ENCODE measurements at regions not wholly inside any gene's neighbourhood (a gene's known extent, or its start where the extent isn't known, plus 50 kb on each side); places are given as distances from the start of the nearest gene placed in this dataset.
"Not testable (repeated sequence)": the region's sequence is repeated elsewhere in the genome, so short reads cannot be mapped to it uniquely, and the experiment has no call there.

DNA sequence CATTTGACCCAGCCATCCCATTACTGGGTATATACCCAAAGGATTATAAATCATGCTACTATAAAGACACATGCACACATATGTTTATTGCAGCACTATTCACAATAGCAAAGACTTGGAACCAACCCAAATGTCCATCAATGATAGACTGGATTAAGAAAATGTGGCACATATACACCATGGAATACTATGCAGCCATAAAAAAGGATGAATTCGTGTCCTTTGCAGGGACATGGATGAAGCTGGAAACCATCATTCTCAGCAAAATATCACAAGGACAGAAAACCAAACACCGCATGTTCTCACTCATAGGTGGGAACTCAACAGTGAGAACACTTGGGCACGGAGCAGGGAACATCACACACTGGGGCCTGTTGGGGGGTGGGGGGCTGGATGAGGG, 290.0 kb upstream of the HNRNPA3 start:
- DNase-seq (ENCODE audit: low read depth in 2 of 2) = not testable (repeated sequence)

DNA sequence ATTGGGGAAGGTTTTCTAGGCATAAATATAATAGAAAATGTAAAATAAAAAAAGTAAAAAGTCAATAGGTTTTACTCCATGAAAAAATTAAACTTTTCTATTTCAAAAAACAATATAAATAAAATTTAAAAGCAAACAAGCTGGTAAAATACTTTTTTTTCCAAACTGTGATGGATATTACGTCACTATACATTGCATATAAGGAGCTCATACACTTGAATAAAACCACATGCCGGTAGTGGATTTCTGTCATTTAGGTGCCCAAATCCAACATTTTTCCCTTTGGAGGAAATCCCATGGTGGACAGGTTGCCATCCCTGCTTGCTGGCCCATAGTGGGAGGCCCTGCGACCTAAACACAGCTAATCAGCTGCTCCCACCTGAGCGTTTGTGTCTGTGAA, 289.4 kb upstream of the HNRNPA3 start:
- DNase-seq (ENCODE audit: low read depth in 2 of 2) = no peak

DNA sequence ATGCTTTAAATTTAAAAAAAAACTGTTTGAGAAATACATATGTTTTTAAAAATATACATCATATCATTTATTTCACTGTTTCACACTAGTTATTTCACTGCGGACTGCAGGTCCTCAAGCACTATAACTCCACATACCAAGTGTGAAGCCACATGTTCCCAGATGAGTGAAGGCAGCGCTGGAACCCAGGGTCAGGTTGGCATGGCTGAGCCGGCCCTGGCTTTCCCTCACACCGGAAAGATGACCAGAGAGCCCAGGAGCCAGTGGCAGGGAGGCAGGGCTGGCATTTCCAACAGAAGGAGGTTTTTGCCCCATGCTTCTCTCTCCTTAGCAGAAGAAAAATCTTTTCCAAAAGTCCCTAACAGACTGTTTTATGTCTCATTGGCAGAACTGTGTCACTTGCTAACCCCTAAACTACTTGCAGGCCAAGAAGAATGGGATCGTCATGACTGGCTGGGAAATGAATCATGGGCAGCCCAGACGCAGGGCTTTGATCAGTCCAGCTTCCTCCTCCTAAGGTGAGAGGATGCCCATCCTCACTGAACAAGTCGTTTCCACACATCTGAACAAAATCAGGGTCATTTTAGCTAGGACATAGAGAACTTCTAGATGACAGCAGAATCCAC, 287.6 kb upstream of the HNRNPA3 start:
- DNase-seq (ENCODE audit: low read depth in 2 of 2) = no peak

DNA sequence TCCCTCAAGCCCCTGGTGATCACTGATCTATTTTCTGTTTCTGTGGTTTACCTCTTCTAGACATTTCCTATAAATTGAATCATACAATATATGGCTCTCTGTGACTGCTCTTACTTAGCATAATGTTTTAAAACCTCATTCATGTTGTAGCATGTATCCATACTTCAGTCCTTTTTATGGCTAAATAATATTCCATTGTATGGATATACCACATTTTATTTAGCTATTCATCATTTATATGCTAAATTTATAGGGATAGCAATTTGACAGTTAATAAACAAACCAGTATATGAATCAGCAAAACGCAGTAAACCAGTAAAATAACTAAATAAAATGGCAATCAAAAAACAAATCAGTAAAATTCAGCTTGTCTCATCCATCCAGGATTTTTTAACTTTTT, 286.1 kb upstream of the HNRNPA3 start:
- no peak for DNase-seq (ENCODE audit: low read depth in 2 of 2)

DNA sequence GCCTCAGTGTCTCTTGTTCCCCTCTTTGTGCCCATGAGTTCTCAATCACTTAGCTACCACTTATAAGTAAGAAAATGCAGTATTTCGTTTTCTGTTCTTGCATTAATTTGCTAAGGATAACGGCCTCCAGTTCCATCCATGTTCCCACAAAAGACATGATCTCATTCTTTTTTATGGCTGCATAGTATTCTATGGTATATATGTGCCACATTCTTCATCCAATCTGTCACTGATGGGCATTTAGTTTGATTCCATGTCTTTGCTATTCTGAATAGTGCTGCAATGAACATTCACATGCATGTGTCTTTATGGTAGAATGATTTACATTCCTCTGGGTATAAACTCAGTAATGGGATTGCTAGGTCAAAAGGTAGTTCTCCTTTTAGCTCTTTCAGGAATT, 283.2 kb upstream of the HNRNPA3 start:
- not testable (repeated sequence) for DNase-seq (ENCODE audit: low read depth in 2 of 2)

DNA sequence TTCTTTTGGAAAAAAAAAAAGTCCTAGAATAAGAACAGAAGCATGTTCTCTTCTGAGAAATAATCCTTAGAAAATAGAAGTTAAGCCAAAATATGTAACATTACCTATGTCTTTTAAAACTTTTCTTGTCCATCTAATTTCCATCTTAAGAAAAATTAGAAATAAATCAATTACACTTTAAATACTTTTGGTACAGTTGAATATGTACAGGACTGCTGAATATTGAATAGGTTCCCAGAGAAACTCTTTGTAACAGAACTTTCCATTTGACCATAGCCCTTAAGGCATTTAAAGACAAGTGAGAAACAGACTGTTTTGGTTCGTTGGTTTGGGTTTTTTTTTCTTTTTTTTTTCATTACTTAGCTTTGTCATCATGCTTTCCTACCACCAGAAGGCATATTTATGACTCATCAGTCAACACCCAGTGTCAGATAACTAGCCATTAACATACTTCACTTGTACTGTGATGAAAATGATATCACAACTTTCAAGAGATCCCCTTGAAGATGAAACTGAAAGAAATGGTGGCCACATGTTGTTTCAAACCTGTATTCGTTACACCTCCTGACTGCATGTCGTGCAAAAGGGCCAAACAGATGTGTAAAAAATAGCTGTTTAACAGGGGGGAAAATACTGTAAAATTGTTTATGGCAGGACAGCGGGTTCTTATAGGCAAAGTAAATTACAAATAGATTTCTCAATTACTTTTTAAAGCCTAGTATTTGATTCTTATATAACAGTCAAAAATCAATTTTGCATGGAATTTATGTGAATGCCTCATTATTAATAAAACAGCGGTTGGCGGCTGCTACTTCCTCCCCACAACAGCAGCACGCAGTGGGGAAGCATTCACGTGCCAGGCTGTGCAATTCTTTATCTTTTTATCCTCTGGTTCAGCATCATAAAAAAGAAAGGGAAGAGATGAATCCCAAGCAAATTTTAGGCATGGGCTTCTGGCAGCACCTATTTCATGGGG, 280.7 kb upstream of the HNRNPA3 start:
- DNase-seq (ENCODE audit: low read depth in 2 of 2) = no peak

DNA sequence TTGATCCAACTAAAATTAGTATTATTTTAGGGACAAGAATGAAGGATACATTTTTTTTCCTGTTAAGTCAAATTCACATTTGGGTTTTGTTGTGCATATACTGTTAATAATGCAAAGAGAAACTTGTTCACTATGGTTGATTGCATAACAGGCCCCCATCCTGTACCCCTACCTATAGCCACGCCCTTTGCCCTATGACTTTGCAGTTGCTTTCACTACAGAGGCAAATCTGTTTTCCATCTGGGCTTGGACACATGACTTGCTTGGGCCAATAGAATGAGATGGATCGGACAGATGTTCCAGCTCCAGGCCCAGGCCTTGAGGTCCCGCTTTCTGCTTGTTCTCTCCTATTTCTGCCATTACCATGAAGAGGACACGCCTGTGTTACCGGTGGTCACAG, 278.5 kb upstream of the HNRNPA3 start:
- DNase-seq (ENCODE audit: low read depth in 2 of 2) = no peak

DNA sequence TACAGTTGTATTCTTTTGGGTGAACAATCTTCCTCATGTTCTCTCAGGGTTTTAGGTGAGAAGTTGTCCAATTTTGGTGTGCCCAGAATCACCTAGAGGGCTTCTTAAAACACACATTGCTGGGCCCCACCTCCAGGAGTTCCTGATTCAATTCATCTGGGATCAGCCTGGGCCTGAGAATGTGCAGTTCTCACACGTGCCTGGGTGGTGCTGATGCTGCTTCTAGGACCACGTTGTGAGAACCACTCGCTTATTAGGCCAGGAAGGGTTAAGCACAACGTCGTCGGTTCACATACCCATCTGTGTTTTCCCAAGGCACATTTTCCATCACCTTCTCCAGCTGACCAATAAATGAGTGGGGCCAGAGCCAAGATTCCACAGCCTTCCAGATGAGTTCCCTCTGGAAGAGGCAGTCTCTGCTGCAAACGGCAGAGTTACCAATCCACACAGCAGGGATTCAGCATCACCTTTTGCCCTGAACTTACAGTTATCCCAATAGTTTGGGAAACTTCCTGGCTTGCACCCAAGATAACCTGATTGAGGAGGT, 277.7 kb upstream of the HNRNPA3 start:
- no peak for DNase-seq (ENCODE audit: low read depth in 2 of 2)

DNA sequence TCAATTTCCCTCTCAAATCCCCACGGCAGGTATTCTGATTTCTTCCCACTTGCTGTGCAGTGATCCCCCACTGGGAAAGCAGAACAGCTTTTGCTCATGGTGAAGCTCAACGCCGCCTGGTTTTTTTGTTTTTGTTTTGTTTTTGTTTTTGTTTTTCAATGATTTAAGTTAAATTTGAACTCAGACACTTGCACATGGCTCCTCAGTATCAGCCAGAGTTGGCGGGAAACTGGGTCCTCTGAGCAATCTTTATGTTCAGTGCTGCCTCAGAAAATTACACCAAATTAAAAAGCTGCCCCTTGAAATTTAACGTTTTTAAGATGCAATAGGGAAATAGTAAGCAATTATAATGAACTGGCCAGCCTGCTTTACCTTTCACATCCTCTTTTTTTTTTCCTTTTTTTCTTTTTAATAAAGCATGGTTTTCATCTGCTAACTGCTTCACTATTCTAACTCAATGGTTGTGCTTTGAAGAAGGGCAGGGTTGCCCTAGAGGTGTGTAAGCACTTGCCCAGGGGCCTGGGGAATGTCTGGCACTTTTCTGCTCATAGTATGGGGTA, 277.0 kb upstream of the HNRNPA3 start:
- no peak for DNase-seq (ENCODE audit: low read depth in 2 of 2)

DNA sequence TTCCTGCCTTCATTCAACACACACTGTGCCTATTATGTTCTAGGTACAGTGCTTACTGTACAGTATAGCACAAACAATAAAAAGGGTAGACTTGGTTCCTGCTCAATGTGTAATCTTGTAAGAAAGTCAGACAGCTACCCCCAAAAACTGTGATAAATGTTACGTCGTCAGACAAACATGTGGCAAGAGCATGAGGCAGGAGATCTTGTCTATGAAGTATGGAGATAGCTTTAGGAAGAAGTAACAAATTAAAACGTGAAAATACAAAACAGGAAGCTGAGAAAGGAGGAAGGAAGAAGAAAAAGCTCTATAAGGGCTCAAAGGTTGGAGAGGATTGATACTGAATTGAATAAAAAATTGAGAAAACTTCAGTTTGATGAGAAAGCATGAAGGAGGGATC, 276.2 kb upstream of the HNRNPA3 start:
- no peak for DNase-seq (ENCODE audit: low read depth in 2 of 2)

DNA sequence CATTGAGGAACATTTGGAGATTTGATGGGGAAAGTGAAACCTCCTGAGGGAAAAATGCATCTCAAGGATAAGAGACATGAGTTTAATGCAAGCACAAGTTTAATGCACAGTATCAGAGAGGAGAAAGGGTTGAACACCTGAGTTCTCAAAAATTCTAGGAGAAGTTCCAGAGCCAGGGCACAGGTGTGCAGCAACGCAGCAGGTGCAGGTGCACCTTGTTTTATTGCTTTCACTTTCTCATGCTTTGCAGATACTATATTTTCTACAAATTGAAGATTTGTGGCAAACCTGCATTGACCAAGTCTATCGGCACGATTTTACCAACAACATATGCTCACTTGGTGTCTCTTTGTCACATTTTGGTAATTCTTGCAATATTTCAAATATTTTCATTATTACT, 267.6 kb upstream of the HNRNPA3 start:
- no peak for DNase-seq (ENCODE audit: low read depth in 2 of 2)

DNA sequence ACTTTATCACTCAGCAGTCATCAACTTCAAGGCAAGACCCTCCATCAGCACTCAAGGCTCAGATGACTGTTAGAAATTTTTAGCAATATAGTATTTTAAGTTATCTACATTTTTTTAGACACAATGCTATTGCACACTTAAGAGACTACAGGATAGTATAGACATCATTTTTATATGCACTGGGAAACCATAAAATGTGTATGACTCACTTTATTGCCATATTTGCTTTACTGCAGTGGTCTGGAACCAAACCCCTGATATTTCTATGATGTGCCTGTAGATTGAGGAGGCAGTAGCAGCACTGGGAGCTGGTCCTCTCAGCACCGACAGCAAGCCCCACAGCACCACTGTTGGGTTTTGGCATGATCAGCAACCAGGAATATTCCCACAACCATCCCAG, 264.8 kb upstream of the HNRNPA3 start:
- DNase-seq (ENCODE audit: low read depth in 2 of 2) = no peak

DNA sequence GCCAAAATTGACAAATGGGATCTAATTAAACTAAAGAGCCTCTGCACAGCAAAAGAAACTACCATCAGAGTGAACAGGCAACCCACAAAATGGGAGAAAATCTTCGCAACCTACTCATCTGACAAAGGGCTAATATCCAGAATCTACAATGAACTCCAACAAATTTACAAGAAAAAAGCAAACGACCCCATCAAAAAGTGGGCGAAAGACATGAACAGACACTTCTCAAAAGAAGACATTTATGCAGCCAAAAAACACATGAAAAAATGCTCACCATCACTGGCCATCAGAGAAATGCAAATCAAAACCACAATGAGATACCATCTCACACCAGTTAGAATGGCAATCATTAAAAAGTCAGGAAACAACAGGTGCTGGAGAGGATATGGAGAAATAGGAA, 261.4 kb upstream of the HNRNPA3 start:
- not testable (repeated sequence) for DNase-seq (ENCODE audit: low read depth in 2 of 2)

DNA sequence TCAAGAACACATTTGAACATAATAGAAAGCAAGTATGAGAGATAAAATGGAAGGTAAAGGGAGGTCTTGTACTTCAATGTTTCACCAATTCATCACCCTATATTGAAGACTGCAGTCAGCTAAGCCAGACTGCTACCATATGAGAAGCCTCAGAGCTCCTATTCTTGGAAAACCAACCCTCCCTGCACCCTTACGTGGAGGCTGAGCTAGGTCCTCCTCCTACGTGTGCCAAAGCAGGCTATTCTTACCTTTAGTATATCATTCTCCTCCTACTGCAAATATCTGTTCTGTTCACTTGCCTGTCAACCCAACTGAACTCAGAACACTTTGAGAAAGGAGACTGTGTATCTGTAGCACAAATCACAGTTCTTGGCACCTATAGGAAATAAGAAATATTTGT, 255.8 kb upstream of the HNRNPA3 start:
- DNase-seq (ENCODE audit: low read depth in 2 of 2) = no peak

DNA sequence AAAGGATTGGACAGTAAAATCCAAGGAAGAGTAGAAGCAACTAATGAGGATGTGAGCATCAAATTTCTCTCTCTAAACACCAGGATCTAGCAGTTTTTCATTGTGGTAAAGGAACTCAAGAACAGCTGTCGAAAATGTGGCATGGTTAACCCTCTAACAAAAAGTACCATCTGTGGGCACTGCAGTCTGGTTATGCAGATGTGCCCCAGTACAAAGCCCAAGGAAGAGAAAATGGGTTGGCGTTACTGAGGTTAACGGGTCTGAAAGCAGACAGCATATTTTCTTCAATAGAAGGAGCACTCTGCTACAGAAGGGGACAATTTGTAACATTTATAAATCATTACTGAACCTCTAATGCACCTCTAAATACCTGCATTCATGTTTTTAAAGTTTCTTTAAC, 253.0 kb upstream of the HNRNPA3 start:
- DNase-seq (ENCODE audit: low read depth in 2 of 2) = no peak

DNA sequence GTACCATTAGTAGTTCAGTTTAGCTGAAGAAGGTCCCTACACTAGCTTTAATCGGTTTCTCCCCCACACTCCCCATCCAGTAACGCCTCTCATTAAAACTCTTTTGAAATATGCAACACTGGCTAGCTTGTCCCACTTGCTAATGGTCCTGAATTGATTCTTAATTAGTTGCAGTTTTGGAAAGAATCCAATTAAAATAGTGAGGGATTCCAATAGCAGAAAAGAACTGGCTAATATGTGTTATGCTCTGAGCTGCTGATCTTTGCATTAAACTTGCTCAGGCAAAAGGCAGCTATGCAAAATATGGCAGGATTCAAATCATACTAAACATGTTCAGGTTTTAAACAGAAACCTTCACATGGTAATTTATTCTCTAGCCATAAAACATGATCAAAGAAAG, 252.5 kb upstream of the HNRNPA3 start:
- DNase-seq (ENCODE audit: low read depth in 2 of 2) = no peak

DNA sequence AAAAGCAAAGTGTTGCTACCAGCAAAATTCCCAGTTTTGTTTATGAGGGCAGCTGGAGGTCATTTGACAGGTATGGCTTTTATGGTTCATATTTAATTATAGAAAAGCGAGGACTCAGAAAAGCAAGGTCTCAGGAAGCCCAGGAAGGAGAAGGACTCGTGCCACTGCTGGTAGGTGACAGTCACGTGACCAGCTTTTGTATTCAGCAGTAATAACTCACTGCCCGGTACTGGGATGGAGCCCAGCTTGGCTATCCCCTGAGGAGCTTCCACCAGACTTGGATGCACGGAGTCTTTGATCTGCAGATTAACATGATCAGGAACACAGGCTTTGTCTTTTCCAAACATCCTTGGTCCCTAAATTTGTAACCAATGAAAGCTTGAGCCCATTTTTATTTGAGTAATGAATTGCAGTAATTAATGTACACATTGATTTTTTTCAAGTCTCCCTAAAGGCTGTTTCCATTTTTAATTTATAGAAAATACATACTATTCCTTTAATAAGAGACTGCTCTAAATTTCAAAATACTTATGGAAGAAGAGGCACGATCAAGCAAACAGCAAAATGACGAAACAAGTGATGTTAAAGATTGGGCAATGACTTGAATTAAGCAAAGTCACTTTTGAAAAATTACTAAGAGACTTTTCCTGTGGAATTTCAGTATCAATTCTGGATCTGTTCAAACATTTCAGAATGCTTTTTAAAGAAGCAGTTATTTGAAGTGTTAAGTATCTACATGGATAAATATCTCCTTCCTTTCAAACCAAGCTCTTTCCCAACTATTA, 251.7 kb upstream of the HNRNPA3 start:
- DNase-seq (ENCODE audit: low read depth in 2 of 2) = no peak

DNA sequence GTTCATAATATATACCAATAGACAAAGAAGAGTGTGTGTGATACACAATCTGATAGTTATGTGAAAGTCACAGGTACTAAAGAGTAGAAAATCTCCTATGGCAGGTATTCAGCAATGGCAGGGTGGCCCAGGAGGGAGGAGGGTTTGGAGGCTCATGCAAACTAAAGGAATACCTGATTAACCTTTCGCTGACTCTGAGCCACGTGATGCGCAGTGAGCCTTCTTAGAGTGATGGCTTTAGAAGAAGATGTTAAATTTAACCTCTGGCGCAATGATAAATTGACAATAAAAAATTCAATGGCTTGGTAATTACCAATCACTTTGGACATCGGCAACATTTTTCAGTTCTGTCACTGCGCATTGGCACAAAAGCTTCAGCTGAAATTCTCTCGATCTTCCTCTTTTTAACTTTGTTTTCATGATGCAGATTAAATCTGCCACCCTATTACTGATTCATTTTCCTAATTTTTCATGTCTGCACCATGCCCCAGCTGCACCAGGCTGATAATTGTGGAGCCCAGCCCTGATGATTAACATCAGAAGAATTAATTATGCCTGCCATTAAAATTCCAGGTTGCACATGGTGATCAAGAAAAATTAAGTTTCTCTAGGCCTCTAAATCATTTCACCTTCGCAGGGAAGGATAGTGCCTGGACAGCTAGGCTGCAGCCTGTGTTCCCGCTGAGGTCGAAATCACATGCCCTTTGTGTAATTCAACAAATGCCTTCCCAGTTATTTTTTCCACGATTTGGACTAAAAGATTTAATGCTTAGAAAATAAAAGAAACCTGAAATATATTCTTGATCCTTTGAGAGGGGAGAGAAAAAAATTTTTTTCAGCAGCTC, 250.6 kb upstream of the HNRNPA3 start:
- no peak for DNase-seq (ENCODE audit: low read depth in 2 of 2)

DNA sequence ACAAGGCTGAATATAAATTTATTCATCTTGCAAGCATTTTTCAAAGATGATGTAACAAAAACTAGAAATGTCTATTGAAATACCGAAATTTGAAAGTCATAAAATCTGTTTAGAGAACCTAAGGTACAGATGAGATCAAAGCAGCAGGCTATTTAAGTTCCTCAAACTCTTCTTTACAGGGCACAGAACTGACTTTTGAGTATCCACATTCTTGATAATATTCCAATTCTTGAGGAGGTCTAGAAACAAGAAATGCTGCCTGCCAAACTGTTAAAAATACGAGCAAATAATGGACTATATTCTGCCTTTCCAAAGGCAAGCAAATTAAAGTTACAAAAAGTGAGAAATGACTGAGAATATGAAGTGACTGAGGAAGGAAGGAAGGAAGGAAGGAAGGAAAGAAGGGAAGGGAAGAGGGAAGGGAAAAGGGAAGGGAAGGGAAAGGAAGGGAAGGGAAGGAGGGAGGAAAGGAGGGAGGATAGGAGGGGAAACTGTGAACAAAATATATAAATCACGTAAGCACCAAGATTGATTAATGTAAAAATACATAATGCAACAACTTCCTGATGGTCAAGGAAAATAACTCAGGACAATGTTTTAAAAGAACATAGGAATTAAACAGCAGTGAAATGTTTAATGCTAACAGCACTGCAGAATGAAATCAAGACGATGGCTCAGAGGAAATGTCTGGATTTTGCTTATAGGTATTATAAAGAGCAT, 248.9 kb upstream of the HNRNPA3 start:
- no peak for DNase-seq (ENCODE audit: low read depth in 2 of 2)

DNA sequence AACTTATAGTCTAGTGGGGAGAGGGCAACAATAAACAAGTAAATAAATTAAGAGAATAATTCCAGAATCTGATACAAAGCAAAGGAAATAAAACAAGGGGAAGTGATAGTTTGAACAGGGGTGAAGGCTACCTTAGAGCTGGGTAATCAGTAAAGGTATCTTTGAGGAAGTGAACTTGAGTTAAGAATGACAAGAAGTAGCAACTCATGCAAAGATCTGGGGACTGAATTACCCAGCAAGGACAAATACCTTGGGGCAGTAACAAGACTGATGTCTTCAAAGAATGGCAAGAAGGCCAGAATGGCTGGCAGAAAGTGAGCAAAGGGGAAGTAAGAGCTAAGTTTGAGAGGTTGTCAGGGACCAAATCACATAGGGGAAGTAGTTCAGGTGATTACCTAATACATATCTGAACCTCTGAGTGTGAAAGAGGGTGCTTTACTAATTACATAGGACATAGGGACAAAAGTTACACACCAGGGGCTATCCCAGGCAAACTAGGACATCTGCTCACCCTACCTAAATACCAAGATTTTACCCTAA, 244.6 kb upstream of the HNRNPA3 start:
- DNase-seq (ENCODE audit: low read depth in 2 of 2) = no peak
